Activated T-helper 1 cell treated with Interleukin-2 at 50 U/mL for 16 hours (primary cell): ENCODE measurements at regions not wholly inside any gene's neighbourhood (a gene's known extent, or its start where the extent isn't known, plus 50 kb on each side); places are given as distances from the start of the nearest gene placed in this dataset.
"Not testable (repeated sequence)": the region's sequence is repeated elsewhere in the genome, so short reads cannot be mapped to it uniquely, and the experiment has no call there.

Experiments used
- DNase-seq: peaks from one replicate; pipeline ENCODE4 v3.0.0-alpha.2; 2020; ENCODE audit warnings: low read depth

- no peak for DNase-seq
Measured at GRCh38 chr1:3992103-3992556, 92.1 kb upstream of the C1orf174 start.

DNA sequence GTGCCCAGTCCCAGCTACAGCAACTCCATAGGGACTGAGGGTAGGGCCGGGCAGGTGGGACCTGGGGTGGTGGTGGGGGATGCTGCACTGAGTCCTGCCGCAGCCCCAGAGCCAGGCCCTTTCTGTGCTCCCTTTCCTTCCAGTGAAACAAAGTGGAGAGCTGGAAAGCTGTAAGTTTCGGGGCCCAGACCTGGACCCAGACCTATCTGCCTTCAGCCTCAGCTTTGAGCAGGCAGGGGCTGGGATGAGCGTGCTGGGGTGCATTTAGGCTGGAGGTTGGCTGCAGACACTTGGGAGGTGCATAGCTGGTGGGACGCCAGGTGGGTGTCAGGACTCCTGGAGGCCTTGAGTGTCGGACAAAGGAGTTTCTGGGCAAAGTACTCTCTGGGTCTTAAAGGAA lies 92.7 kb upstream of the C1orf174 start:
- DNase-seq: no peak

- no peak for DNase-seq
Measured at GRCh38 chr1:3993619-3994375, 93.7 kb upstream of the C1orf174 start.

DNA sequence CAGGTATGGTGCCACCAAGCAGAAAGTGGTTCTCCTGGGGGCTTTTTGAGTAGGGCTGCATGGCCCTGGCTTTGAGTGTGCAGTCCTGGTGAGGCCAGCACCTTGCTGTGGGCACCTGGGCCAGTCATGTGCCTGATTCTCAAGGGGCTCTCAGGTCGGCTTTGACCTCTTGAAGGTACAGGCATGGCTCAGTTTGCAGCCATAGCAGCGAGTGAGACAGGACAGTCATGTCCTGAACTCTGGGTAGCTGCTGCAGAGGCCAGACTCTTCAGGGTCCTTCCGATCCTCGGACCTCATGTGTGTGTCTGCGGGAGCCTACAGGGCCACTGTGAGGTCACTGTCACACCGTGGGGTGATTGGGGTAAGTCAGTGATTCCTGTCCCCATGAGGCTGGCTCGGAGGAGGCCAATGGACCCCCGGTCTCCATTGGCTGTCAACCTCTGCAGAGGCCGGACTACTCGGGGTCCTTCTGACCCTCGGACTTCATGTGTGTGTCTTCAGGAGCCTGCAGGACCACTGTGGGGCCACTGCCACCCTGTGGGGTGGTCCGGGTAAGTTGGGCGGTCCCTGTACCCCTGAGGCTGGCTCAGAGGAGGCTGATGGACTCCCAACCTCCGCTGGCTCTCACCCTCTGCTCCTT lies 95.2 kb upstream of the C1orf174 start:
- DNase-seq: no peak

DNA sequence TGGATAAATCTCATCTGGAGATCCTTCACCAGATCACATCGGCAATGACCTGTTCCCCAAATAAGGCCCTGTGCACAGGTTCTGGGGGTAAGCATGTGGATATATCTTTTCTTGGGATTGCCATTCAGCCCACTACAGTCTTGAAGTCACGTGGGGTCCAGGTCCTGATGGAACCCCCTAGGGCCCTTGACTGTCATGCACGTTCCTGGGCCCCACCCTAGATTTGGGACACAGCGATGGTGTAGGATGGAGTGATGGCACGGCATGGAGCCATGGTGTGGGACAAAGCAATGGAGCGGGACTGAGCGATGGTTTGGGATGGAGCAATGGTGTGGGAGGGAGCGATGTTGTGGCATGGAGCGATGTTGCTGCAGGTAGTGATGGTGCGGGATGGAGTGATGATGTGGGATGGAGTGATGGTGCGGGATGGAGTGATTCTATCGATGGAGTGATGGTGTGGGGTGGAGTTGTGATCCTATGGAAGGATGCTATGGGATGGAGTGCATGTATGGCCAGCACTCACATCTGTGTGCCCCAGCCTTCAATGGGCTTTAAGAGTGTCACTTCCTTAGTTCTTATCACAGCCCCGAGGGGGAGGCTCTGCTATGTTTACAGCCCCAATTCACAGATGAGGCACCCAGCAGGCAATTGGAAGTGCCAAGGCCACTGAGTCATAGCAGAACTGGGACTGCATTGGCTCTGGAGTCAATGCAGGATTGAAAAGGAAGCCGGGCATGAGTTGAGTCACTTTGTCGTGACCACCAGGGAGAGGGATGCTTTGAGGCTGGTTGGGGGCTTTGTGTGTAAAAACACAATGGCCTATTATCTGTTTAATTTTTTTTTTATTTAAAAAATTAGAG lies 97.0 kb upstream of the C1orf174 start:
- no peak for DNase-seq

- no peak for DNase-seq
Measured at GRCh38 chr1:3998086-3998485, 98.0 kb upstream of the C1orf174 start.

DNA sequence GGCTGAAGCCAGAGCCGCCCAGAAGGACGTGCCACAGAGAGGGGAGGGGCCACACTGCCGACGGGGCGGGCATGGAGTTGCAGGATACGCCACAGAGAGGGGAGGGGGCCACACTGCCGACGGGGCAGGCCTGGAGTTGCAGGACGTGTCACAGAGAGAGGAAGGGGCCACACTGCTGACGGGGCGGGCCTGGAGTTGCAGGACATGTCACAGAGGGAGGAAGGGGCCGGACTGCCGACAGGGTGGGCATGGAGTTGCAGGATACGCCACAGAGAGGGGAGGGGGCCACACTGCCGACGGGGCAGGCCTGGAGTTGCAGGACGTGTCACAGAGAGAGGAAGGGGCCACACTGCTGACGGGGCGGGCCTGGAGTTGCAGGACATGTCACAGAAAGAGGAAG lies 99.4 kb upstream of the C1orf174 start:
- not testable (repeated sequence) for DNase-seq

DNA sequence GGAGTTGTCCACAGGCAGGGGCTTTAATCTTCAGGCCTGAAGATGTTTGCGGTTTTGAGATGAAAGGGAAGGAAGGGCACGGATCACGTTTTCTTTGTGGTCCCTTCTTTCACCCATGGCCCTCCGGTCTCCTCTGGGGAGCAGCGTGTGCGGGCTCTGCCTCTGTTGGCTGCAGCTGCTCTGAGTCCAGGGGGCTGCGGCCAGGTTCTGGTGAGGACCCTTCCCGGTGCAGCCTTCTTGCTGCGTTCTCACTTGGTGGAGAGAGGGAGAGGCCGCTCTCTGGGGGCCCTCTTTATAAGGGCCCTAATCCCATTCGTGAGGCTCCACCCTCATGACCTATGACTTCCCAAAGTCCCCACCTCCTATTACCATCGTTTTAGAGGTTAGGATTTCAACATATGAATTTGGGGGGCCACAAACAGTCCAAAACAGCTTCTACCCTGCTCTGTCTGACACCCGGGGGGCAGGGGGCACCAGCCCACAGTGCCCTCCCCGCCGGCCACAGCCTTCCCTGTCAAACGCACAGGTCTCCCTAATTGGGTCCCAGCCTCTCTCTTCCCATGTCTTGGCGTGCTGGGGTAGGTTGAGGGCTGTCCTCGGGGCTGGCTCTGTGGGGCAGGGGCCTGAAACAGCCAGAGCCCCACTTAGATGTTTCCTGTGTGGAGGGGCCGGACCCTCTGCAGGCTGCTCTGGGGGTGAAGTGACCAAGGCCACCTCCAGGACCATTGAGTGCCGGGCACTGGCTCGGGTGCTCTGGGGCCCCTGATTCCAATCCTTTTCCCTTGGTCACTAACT lies 100.1 kb upstream of the C1orf174 start:
- no peak for DNase-seq

GRCh38 chr1:4000811-4001251 lies 100.8 kb upstream of the C1orf174 start:
- no peak for DNase-seq

GRCh38 chr1:4001461-4001860 lies 101.4 kb upstream of the C1orf174 start:
- no peak for DNase-seq

GRCh38 chr1:4002061-4002521 lies 102.0 kb upstream of the C1orf174 start:
- no peak for DNase-seq

GRCh38 chr1:4002741-4003140 lies 102.7 kb upstream of the C1orf174 start:
- no peak for DNase-seq

DNA sequence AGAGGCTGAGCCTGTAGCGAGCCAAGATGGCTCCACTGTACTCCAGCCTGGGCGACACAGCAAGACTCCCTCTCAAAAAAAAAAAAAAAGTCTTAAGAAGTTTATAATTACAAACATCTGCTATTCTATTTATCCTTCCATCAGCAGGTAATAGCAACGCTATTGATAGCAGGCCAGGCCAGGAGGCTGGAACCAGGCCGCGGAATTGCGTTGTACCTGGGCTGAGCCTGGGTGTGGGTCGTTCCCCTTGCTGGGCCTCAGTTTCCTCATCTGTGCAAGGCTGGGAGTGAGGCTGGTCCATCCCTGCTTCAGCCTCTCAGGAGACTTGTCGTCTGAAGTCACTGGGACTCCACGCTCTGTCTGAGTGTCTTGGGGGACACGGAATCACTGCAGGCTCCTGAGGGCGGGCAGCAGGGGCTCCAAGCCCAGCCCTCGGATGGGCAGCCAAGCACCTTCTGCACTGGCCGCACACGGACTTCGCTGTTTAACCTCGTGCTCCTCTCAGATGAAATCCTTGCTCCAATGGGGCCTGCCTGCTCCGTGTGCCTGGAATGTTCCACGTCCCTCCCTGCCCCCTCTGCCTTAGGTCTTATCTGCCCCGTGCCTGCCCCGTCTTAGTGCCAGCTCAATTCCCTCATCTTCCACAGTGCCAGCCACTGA lies 103.9 kb upstream of the C1orf174 start:
- DNase-seq: no peak

- no peak for DNase-seq
Measured at GRCh38 chr1:4004635-4005430, 104.8 kb upstream of the C1orf174 start.

DNA sequence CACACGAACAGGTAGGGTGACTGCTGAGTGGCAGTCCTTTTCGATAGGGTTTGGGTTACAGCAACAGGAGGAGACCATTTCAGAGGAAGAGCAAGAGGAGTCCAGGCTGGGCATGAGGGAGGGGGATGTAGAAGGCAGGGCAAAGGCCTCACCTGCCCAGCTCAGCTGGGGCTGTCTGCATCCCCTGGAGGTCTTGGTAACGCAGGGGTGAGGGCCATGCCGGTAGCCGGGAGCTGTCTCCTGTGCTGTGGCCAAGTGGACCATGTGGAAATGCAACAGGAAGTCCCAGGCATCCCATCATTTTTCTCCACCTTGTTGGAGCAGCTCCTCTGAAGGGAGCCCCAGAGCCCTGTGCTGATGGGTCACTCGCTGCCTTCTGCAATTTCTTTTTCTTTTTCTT lies 105.4 kb upstream of the C1orf174 start:
- DNase-seq: no peak

- no peak for DNase-seq
Measured at GRCh38 chr1:4006676-4007374, 106.8 kb upstream of the C1orf174 start.

GRCh38 chr1:4010284-4010683 lies 110.2 kb upstream of the C1orf174 start:
- no peak for DNase-seq

- DNase-seq: no peak
Measured at GRCh38 chr1:4010814-4011605, 110.9 kb upstream of the C1orf174 start.
